Colonic mucosa (tissue), 4 donors: ENCODE measurements at regions not wholly inside any gene's neighbourhood (a gene's known extent, or its start where the extent isn't known, plus 50 kb on each side); places are given as distances from the start of the nearest gene placed in this dataset.

Experiments
- DNase-seq: peaks from one replicate; pipeline ENCODE4 v3.0.0-alpha.2; 2020
- H3K27ac ChIP-seq: fragments of 200-600 bp; one replicate; pipeline ENCODE4 v1.8.0; 2021
- H3K27me3 ChIP-seq: fragments of 200-600 bp; one replicate; pipeline ENCODE4 v1.8.0; 2021
- H3K36me3 ChIP-seq: fragments of 200-600 bp; one replicate; pipeline ENCODE4 v1.8.0; 2021
- H3K4me1 ChIP-seq: fragments of 200-600 bp; one replicate; pipeline ENCODE4 v1.8.0; 2021; ENCODE audit warnings: mild to moderate bottlenecking
- H3K4me3 ChIP-seq: fragments of 200-600 bp; one replicate; pipeline ENCODE4 v1.8.0; 2021
- H3K9ac ChIP-seq, 2 donors: one replicate each; pipeline ENCODE4 v1.7.0; 2013; ENCODE audit warnings: control low read depth in 2 of 2, low read depth in 2 of 2, low read length in 2 of 2
- H3K9me3 ChIP-seq: fragments of 200-600 bp; one replicate; pipeline ENCODE4 v1.8.0; 2021
- intact Hi-C: fragments of 100-400 bp; cut with DNase I; formaldehyde crosslinking; loops from one replicate; pipeline ENCODE4 v1.14.1; 2022
- TF ChIP-seq, protein P1 (sequence below): fragments of 200-600 bp; IDR thresholded peaks from one replicate; pipeline ENCODE4 v1.8.0; 2022; ENCODE audit warnings: antibody characterized with exemption, mild to moderate bottlenecking
- donor health status: healthy.
- donor health status: DM: no; HTN: no; CAD: no.
- donor health status: DM: no; HTN: no; CAD: no.

DNA sequence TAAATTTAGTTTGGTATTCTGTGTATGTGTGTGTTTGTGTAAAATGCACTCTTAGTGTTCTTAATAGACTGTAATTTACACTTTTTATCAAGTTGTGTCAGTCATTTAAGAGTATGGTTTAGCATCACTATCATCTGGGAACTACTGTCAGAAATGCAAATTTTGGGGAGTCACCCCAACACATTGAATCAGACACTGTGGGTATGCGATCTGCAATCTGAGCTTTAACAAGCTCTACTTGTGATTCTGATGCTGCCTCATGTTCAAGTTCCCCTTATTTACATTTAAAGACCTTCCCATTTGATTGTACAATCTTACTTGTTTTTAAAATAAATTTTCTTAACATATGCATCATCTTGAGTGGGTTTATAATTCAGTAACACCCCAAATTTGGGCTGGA lies 218.1 kb upstream of the FOXP2 start:
- Histone ChIP-seq H3K4me3 (no peak overlapping the region), H3K9ac (no peak overlapping the region), H3K4me1 (no peaks in the 10 kb centered on the region), H3K27me3 (no peaks in the 10 kb centered on the region), H3K36me3 (no peaks in the 10 kb centered on the region), H3K27ac (no peak overlapping the region), H3K9me3 (no peaks in the 10 kb centered on the region)
- intact Hi-C loops: no loop called here
- no peak for DNase-seq
- TF ChIP-seq, protein P1, sequence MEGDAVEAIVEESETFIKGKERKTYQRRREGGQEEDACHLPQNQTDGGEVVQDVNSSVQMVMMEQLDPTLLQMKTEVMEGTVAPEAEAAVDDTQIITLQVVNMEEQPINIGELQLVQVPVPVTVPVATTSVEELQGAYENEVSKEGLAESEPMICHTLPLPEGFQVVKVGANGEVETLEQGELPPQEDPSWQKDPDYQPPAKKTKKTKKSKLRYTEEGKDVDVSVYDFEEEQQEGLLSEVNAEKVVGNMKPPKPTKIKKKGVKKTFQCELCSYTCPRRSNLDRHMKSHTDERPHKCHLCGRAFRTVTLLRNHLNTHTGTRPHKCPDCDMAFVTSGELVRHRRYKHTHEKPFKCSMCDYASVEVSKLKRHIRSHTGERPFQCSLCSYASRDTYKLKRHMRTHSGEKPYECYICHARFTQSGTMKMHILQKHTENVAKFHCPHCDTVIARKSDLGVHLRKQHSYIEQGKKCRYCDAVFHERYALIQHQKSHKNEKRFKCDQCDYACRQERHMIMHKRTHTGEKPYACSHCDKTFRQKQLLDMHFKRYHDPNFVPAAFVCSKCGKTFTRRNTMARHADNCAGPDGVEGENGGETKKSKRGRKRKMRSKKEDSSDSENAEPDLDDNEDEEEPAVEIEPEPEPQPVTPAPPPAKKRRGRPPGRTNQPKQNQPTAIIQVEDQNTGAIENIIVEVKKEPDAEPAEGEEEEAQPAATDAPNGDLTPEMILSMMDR: no peak

DNA sequence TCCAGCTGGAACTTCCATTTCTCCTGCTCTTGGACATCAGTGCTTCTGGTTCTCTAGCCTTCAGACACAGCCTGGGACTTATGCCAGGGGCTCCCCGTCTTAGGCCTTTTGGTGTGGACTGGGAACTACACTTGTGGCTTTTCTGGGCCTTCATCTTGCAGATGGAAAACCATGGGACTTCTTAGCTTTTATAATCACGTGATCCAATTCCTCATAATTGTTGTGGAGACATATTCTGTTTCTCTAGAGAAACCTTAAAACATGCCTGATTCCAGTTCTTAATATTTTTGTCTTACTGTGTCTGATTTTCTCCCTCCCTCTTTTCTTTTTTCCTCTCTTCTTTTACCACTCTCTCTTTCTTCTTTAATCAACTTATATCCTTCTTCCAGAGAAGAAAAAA lies 224.2 kb upstream of the FOXP2 start:
- DNase-seq: no peak
- Histone ChIP-seq H3K27me3 (no peaks in the 10 kb centered on the region), H3K4me3 (no peak overlapping the region), H3K9me3 (no peaks in the 10 kb centered on the region), H3K9ac (no peak overlapping the region), H3K4me1 (no peaks in the 10 kb centered on the region), H3K36me3 (no peaks in the 10 kb centered on the region), H3K27ac (no peak overlapping the region)
- TF ChIP-seq, protein P1: no peak
- intact Hi-C loops: no loop called here

DNA sequence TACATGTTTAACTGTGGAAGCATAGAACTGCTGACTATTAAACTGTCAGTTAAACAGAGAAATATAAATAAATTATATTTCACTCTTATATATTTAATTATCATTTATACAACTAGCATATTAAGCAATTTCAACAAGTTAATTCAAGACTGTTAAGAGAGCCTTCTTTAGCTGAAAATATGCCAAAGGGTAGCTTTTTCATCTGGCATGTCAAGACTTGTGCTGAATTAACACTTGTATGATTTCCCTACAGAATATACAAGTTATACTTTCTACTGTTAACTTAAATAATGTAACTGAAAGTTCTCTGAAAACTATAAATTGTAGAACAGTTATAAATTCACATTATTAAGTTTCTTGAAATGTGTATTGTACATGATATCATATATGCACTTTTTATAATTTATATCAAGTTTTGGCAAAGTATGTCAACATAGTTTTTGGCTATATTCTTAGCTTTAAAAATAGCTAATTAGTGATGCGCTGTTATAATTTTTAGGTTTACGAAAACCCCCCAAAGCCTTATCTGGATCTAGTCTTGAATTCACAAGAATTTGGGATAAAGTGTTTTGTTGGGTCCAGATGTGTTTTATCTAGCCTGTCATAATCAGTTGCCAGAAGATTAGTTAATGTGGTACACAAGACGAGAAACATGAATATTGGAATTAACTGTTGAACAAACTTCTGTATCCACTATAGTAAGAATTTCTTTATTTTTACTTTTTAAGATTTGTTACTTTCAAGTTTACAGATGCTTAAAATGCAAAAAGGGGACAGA lies 231.1 kb upstream of the FOXP2 start:
- TF ChIP-seq, protein P1: no peak

DNA sequence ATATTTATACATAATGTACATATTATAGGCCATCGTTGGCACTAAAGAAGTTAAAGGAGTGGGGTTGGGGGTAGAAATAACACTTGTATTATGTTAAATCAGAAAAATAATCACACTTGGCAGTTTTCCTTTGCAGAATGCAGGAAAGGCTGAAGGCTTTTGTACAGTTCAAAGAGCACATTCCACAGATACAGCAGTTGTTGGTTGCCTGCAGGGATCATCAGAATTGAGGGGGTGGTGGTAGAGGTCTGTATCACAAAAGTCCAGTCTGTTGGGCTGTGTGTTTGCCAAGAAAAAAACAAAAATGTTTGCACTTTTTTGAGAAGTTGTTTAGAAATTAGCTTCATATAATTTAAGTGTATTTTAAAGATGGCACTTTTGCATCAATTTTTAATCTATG lies 231.8 kb upstream of the FOXP2 start:
- DNase-seq: no peak
- intact Hi-C loops: no loop called here
- no peak overlapping the region for H3K4me3 ChIP-seq
- TF ChIP-seq, protein P1: no peak
- H3K27me3 ChIP-seq: no peaks in the 10 kb centered on the region
- no peaks in the 10 kb centered on the region for H3K36me3 ChIP-seq
- H3K27ac ChIP-seq: no peak overlapping the region
- H3K4me1 ChIP-seq: no peaks in the 10 kb centered on the region
- no peak overlapping the region for H3K9ac ChIP-seq
- H3K9me3 ChIP-seq: no peaks in the 10 kb centered on the region

More for the DNA sequence above, 231.1 kb upstream of the FOXP2 start:
- intact Hi-C loops: no loop called here
- Histone ChIP-seq H3K27me3 (no peaks in the 10 kb centered on the region), H3K4me1 (no peaks in the 10 kb centered on the region), H3K9me3 (no peaks in the 10 kb centered on the region), H3K9ac (no peak overlapping the region), H3K36me3 (no peaks in the 10 kb centered on the region), H3K4me3 (no peak overlapping the region), H3K27ac (no peak overlapping the region)
- DNase-seq: no peak

DNA sequence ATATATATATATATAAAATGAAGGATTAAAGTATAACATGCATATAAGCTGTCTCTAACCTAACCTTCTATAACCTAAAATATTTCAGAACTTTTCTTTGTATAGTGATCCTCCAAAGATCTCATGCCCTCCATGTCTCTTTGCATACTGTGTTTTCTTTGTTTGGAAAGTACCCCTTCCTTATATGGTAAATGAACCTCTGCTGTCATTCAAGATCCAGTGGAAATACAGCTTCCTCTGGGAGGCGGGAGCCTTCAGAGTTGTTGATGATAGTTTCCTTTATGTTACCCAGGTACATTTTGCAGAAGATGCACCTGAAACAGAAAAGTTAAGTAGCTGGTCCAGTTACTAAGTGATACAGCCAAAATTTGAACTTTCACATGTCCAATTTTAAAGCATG lies 233.3 kb upstream of the FOXP2 start:
- Histone ChIP-seq H3K27me3 (no peaks in the 10 kb centered on the region), H3K4me1 (no peaks in the 10 kb centered on the region), H3K4me3 (no peak overlapping the region), H3K27ac (no peak overlapping the region), H3K9me3 (no peaks in the 10 kb centered on the region), H3K9ac (no peak overlapping the region), H3K36me3 (no peaks in the 10 kb centered on the region)
- no peak for DNase-seq
- intact Hi-C loops: no loop called here
- TF ChIP-seq, protein P1: no peak
